K562 (cell line): ENCODE measurements at regions not wholly inside any gene's neighbourhood (a gene's known extent, or its start where the extent isn't known, plus 50 kb on each side); places are given as distances from the start of the nearest gene placed in this dataset.

Experiments used
- ATAC-seq: fragments of 200-7000 bp; cut with Tn5 transposase; 3 replicates; pipeline ENCODE4 v1.9.1; 2020; ENCODE audit warnings: moderate library complexity
- BruUV-seq: library from RNA; stranded (reverse); fragments of 400-500 nt; replicated peaks from 2 replicates; lab custom pipeline; 2021; lab: Mats Ljungman, UMichigan
- CTCF ChIA-PET: fragments of 300-600 bp; formaldehyde crosslinking; extraction: SDS; loops from one replicate; lab custom pipeline; 2021; ENCODE audit warnings: low intra/inter-chr PET ratio; lab: Yijun Ruan, JAX
- POLR2A ChIA-PET: fragments of 300-600, 350-650 bp; sonication (Branson Sonifier 250); formaldehyde crosslinking; extraction: SDS; loops from one replicate; lab custom pipeline; 2021; ENCODE audit warnings: antibody characterized with exemption, inconsistent platforms; lab: Yijun Ruan, JAX
- DNase-seq, 4 experiments: peaks; one replicate each; pipeline versions ENCODE4 v3.0.0 to v3.0.0-alpha.2; 2011 to 2018; ENCODE audit warnings: low spot score in 3 of 4, mixed read lengths in 3 of 4; ENCODE audit errors: extremely low read depth in 1 of 4
- FAIRE-seq: peaks from 2 replicates; lab custom pipeline; 2011; peaks lifted over from hg19 to GRCh38; lab: Jason Lieb, UNC
- H2AFZ ChIP-seq: 2 replicates; pipeline ENCODE4 v1.6.0; 2011; ENCODE audit warnings: low read depth, low read length, control low read depth, inconsistent platforms
- H3K27ac ChIP-seq: fragments of 200-600 bp; 3 replicates; pipeline ENCODE4 v1.8.0; 2011; ENCODE audit warnings: low read depth, mild to moderate bottlenecking, control low read depth, inconsistent platforms, low read length, moderate library complexity, mixed read lengths; ENCODE audit errors: extremely low read depth
- H3K27me3 ChIP-seq, 2 experiments: fragments of 300-600 bp in 1 of 2; 2 replicates in 1 of 2; 3 replicates in 1 of 2; pipeline versions ENCODE4 v1.6.0 to v1.8.0; 2011; ENCODE audit warnings: inconsistent platforms in 2 of 2, low read length in 2 of 2, mild to moderate bottlenecking in 1 of 2, mixed read lengths in 1 of 2, moderate library complexity in 1 of 2; ENCODE audit not compliant: control insufficient read depth in 2 of 2, insufficient read depth in 2 of 2
- H3K36me3 ChIP-seq: fragments of 300-600 bp; 3 replicates; pipeline ENCODE4 v1.8.0; 2011; ENCODE audit warnings: mild to moderate bottlenecking, low read length, inconsistent platforms; ENCODE audit not compliant: control insufficient read depth, insufficient read depth
- H3K4me1 ChIP-seq, 2 experiments: fragments of 200-600 bp in 1 of 2; replicated peaks in 1 of 2; 2 replicates in 1 of 2; 3 replicates in 1 of 2; pipeline versions ENCODE4 v1.5.1 to v1.8.0; 2011; ENCODE audit warnings: inconsistent platforms in 2 of 2, low read length in 2 of 2, mild to moderate bottlenecking in 1 of 2, mixed read lengths in 1 of 2, moderate library complexity in 1 of 2; ENCODE audit not compliant: control insufficient read depth in 2 of 2, insufficient read depth in 2 of 2
- H3K4me2 ChIP-seq: 2 replicates; pipeline ENCODE4 v1.6.1; 2011; ENCODE audit warnings: low read length, control low read depth, inconsistent platforms, mixed read lengths; ENCODE audit not compliant: insufficient read depth
- H3K4me3 ChIP-seq: fragments of 200-600 bp; sonication (generic), shearing (Covaris generic); 2 replicates; pipeline ENCODE4 v1.5.1; 2016; ENCODE audit warnings: control low read depth, inconsistent platforms
- H3K79me2 ChIP-seq: fragments of 200-600 bp; 3 replicates; pipeline ENCODE4 v1.8.0; 2011; ENCODE audit warnings: low read length, inconsistent platforms; ENCODE audit not compliant: control insufficient read depth, insufficient read depth
- H3K9ac ChIP-seq, 2 experiments: 2 replicates each; pipeline versions ENCODE4 v1.6.0 to v1.6.1; 2011; ENCODE audit warnings: low read depth in 2 of 2, low read length in 2 of 2, control low read depth in 1 of 2, inconsistent platforms in 1 of 2, mild to moderate bottlenecking in 1 of 2, mixed read lengths in 1 of 2; ENCODE audit not compliant: insufficient read depth in 1 of 2
- H3K9me1 ChIP-seq: one replicate; pipeline ENCODE4 v1.6.0; 2011; ENCODE audit warnings: inconsistent platforms, mild to moderate bottlenecking, low read length, moderate library complexity; ENCODE audit not compliant: control insufficient read depth, insufficient read depth
- H3K9me3 ChIP-seq: replicated peaks from 2 replicates; pipeline ENCODE4 v1.5.1; 2011; ENCODE audit warnings: low read depth, low read length, inconsistent platforms; ENCODE audit not compliant: control insufficient read depth, insufficient read depth
- H4K20me1 ChIP-seq: replicated peaks from 2 replicates; pipeline ENCODE4 v1.6.1; 2011; ENCODE audit warnings: low read length, inconsistent platforms, mixed read lengths; ENCODE audit not compliant: control insufficient read depth, insufficient read depth
- BDP1 ChIP-seq: IDR thresholded peaks from 3 replicates; pipeline ENCODE4 v1.6.1; 2011; ENCODE audit not compliant: insufficient read length, insufficient read depth
- CREM ChIP-seq: IDR thresholded peaks from 2 replicates; pipeline ENCODE4 v1.6.1; 2014; ENCODE audit warnings: antibody characterized with exemption, low read depth
- DACH1 ChIP-seq: fragments of 450-650 bp; IDR thresholded peaks from 2 replicates; pipeline ENCODE4 v1.6.1; 2018; ENCODE audit not compliant: partially characterized antibody
- HDAC6 ChIP-seq: IDR thresholded peaks from 2 replicates; pipeline ENCODE4 v1.6.1; 2012; ENCODE audit warnings: low read depth, mild to moderate bottlenecking, control low read depth, inconsistent platforms, low read length, moderate library complexity
- KHSRP ChIP-seq: fragments of 450-650 bp; IDR thresholded peaks from 2 replicates; pipeline ENCODE4 v1.6.1; 2017
- PML ChIP-seq: IDR thresholded peaks from 2 replicates; pipeline ENCODE4 v1.6.1; 2012; ENCODE audit warnings: low read length, inconsistent platforms
- POU5F1 ChIP-seq: fragments of 150-350 bp; IDR thresholded peaks from 2 replicates; pipeline ENCODE4 v1.6.1; 2014; ENCODE audit warnings: borderline replicate concordance, low read length, low read depth, mild to moderate bottlenecking; ENCODE audit not compliant: partially characterized antibody
- PRMT5 ChIP-seq: sonication (generic); formaldehyde crosslinking; IDR thresholded peaks from 2 replicates; pipeline ENCODE4 v1.5.0; 2020; ENCODE audit warnings: missing genetic modification reagents
- SPI1 ChIP-seq: IDR thresholded peaks from 2 replicates; pipeline ENCODE4 v1.6.1; 2011; ENCODE audit warnings: low read depth, low read length, control low read depth, borderline replicate concordance
- TRIM28 ChIP-seq: fragments of 450-650 bp; IDR thresholded peaks from 2 replicates; pipeline ENCODE4 v1.6.1; 2017
- WHSC1 ChIP-seq: IDR thresholded peaks from one replicate; pipeline ENCODE4 v1.6.1; 2012; ENCODE audit warnings: low read length, control low read depth, inconsistent platforms
- ZKSCAN1 ChIP-seq: fragments of 150-350 bp; IDR thresholded peaks from 2 replicates; pipeline ENCODE4 v1.6.1; 2016; ENCODE audit warnings: low read depth, low read length
- ZNF212 ChIP-seq: fragments of 450-650 bp; formaldehyde crosslinking; IDR thresholded peaks from 2 replicates; pipeline ENCODE4 v1.4.0; 2020; ENCODE audit warnings: mild to moderate bottlenecking
- ZNF263 ChIP-seq: sonication (generic); formaldehyde crosslinking; IDR thresholded peaks from 2 replicates; pipeline ENCODE4 v1.8.0; 2022; ENCODE audit warnings: mild to moderate bottlenecking, missing genetic modification reagents, borderline replicate concordance
- ZNF77 ChIP-seq: fragments of 250-450 bp; sonication (Bioruptor Pico); IDR thresholded peaks from 2 replicates; pipeline ENCODE4 v1.5.0; 2020
- ZNF785 ChIP-seq: fragments of 250-450 bp; sonication (Bioruptor Pico); IDR thresholded peaks from 2 replicates; pipeline ENCODE4 v1.4.0; 2020; ENCODE audit warnings: mild to moderate bottlenecking
- WGBS: fragments of 100-300 bp; shearing (Covaris generic); methylation state at CpG from one replicate; pipeline ENCODE4 v1.1.6; 2016; ENCODE audit warnings: low coverage, mixed read lengths; ENCODE audit not compliant: insufficient coverage; ENCODE audit errors: missing lambda C conversion rate; 5-methylcytosine and 5-hydroxymethylcytosine counted together
- in situ Hi-C: fragments of 300-500 bp; cut with MboI; formaldehyde crosslinking; loops from 4 replicates; pipeline ENCODE4 v1.15.0; 2018; ENCODE audit warnings: inconsistent platforms, mixed read lengths
- intact Hi-C: fragments of 100-400 bp; cut with micrococcal nuclease; formaldehyde crosslinking; loops from 2 replicates; pipeline ENCODE4 v1.14.2; 2022
- TF ChIP-seq, protein P1 (sequence below): fragments of 250-450 bp; sonication (Bioruptor Pico); IDR thresholded peaks from 2 replicates; pipeline ENCODE4 v1.8.0; 2021; ENCODE audit warnings: mild to moderate bottlenecking, moderate library complexity

GRCh38 chr7:55305135-55305534, 60.0 kb upstream of the LANCL2 start:
- intact Hi-C loops = no loop called here
- in situ Hi-C loops = no loop called here
- Histone ChIP-seq H3K27me3 (peaks cover 0 to 12% of the 10 kb centered on the region in 2 experiments; a peak in 4 of 5 replicates), H3K9ac (no peak overlapping the region), H3K79me2 (no peaks in the 10 kb centered on the region), H3K4me3 (no peak overlapping the region), H3K27ac (no peak overlapping the region), H3K36me3 (no peaks in the 10 kb centered on the region), H2AFZ (no peak overlapping the region), H3K9me3 (no peaks in the 10 kb centered on the region), H3K4me2 (no peak overlapping the region), H4K20me1 (no peaks in the 10 kb centered on the region), H3K4me1 (no peaks in the 10 kb centered on the region), H3K9me1 (no peaks in the 10 kb centered on the region)
- ChIA-PET POLR2A (interaction anchor here (0.7 kb wide), 1 partner anchor 13 kb away, joined by 3 read pairs; no protein-coding TSS in a partner anchor), CTCF (no interaction called here)
- 0% methylated on average over 1 of the region's 1 CpG for WGBS
- ATAC-seq (no peak), FAIRE-seq (no peak), DNase-seq (no peak)
- TF ChIP-seq ZNF77 (no peak), ZNF263 (no peak), SPI1 (no peak), ZNF212 (CRISPR knock-in tag) (no peak), ZNF785 (CRISPR knock-in tag) (no peak), POU5F1 (no peak), HDAC6 (no peak), PML (no peak), PRMT5 (CRISPR knock-in tag) (no peak), TRIM28 (no peak), KHSRP (no peak), DACH1 (no peak), BDP1 (no peak), WHSC1 (no peak), ZKSCAN1 (no peak), CREM (no peak)
- TF ChIP-seq, protein P1, sequence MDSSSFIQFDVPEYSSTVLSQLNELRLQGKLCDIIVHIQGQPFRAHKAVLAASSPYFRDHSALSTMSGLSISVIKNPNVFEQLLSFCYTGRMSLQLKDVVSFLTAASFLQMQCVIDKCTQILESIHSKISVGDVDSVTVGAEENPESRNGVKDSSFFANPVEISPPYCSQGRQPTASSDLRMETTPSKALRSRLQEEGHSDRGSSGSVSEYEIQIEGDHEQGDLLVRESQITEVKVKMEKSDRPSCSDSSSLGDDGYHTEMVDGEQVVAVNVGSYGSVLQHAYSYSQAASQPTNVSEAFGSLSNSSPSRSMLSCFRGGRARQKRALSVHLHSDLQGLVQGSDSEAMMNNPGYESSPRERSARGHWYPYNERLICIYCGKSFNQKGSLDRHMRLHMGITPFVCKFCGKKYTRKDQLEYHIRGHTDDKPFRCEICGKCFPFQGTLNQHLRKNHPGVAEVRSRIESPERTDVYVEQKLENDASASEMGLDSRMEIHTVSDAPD (CRISPR knock-in tag) = no peak
- BruUV-seq = no TSS peak
